GM19395 (cell line): ENCODE measurements at regions not wholly inside any gene's neighbourhood (a gene's known extent, or its start where the extent isn't known, plus 50 kb on each side); places are given as distances from the start of the nearest gene placed in this dataset.

ENCODE experiments used
- ATAC-seq: cut with Tn5 transposase; IDR thresholded peaks from one replicate; pipeline ENCODE4 v1.9.1; 2021; ENCODE audit warnings: mild to moderate bottlenecking, moderate library complexity; ENCODE audit not compliant: unreplicated experiment

- no peak for ATAC-seq
Measured at GRCh38 chr12:28104903-28105864, 85.1 kb upstream of the CCDC91 start.

DNA sequence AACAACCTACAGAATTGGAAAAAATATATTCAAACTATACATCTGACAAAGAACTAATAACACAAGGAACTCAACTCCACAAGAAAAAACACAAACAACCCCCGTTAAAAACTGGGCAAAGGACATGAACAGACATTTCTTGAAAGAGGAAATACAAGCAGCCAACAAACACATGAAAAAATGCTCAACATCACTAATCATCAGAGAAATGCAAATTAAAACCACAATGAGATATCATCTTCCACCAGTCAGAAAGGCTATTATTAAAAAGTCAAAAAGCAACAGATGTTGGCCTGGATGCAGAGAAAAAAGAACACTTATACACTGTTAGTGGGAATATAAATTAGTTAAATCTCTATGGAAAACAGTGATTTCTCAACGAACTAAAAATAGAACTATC lies 82.6 kb upstream of the CCDC91 start:
- ATAC-seq, result no peak

DNA sequence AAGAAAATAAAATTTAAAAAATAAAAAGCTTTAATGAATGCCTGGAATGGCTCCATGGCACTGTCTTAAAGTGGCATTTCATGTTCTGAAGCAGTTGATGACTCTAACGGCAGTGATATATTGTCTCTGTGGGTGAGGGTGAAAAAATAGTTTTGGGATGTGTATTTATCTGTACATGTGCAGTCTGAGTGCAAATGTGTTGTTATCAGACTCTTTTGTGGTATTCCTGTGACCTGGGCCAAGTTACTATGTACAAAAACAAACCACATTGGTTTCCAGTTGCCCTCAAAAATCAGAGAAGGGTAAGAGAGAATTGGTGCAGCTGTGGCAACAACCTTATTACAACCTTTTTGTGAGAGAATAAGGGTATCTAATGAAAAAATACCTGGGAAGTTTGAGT lies 81.7 kb upstream of the CCDC91 start:
- no peak for ATAC-seq

DNA sequence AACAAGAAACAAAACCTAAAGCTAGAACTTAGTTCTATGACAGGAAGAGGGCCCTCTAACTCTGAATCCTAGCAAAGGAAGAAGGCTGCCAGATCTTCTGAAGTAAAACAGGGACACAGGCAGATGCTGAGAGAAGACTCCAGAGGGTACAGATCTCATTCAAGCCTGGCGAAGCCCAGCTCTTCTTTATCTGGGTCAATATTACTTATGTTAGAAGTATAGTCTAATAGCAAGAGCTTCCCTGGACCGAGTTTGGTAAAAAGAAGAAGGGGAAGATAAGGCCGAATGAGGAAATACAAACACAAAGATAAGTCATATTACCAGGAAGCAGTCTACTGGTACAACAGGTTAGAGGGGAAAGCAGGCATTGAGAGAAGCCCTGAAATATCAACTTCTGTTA lies 79.9 kb upstream of the CCDC91 start:
- ATAC-seq, result no peak

DNA sequence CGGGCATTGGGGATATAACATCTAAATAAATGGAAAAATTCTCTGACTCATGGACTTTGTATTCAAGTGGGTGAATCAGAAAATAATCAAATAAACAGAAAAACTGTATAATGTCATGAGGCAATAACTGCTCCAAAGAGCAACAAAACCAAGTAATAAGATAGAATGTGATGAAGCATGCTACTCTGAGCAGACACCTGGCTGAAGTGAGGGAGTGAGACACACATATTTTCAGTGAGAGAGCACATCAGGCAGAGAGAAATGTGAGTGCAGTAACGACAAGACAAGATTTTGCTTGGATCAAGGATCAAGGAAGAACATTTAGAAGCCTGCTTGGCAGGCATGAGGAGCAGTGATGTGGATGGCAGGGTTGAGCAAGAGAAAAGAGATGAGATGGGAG lies 75.8 kb upstream of the CCDC91 start:
- ATAC-seq, result no peak

- no peak for ATAC-seq
Measured at GRCh38 chr12:28121433-28121832, 68.8 kb upstream of the CCDC91 start.

GRCh38 chr12:28121899-28122655 lies 68.2 kb upstream of the CCDC91 start:
- ATAC-seq, result no peak

GRCh38 chr12:28122756-28123155 lies 67.5 kb upstream of the CCDC91 start:
- ATAC-seq, result no peak

DNA sequence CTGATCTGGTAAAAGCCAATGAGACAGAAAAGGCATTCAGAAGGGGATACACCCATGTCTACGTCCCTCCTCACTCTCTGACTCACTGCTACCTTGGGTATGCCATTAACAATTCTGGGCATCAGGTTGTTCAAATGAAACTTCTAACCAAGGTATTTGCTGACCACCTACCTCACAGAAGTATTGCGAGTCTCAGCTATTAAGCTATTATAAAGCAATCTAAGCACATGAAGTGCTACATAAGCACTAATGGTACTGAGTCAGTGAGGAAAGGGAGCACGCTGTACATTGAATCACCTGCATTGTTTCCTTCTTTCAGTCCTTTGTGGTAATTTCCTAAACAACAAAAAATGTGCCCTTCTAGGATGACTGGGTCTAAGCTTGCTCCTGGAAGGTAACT lies 62.8 kb upstream of the CCDC91 start:
- no peak for ATAC-seq

DNA sequence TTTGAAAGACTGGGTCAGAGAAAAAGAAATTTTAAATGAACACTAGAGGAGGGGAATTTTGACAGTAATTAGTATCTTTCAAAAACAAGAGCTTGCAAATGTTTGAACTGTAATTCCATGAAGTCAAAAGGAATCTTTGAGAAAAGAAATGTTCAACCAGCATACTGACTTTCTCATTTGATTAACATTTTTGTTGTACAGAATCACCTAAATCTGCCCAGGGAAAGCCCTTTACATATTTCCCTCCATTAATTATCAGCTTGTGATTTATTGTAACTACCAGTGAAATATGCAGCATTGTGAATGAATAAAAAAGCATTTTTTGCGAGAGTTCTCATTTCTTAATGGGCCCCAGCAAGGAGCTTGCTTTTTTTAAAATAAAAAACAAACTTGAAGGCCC lies 61.2 kb upstream of the CCDC91 start:
- no peak for ATAC-seq

GRCh38 chr12:28130234-28130624 lies 60.0 kb upstream of the CCDC91 start:
- no peak for ATAC-seq

DNA sequence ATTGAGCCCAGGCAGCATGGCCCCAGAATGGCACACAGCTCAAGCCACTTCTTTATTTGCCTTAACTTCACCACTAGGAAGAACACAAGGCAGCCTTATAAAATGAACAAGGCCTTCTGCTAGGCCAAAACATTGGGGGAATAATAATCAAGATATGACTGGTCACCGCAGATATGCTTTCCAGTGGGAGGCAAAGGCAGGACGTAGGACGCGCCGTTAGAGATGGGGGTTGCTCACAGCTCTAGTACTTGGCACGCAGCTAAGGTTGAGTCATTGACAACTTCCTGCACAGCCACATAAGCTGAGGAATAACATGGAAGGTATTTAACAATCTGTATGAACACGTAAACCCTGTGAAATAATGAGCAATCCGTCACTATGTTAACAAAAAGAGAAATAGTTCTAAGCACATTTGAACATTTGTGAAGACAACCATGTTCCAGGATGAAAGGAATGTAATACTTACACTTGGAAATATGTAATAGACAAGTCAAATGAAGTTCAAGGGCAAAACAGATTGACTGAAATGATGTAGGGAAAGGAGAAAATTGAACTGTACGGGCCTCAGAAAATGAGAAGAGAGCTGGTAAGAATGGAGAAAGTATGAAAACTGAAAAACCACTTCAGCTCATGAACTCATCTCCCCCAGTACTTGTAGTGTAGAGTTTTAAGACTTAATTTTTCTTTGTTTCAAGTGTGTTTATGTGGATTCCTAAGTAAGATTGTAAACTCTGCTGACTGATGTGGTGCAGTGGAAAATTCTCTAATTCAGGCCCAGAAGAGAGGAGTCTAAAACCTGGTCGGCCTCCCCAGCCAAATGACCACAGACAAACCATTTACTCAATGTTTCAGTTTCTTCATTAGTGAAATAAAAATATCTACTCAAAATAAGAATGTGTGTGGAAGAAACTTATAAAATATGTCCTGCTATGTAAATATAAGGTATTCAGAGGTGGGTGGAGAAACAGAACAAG lies 59.3 kb upstream of the CCDC91 start:
- ATAC-seq, result no peak

GRCh38 chr12:28132398-28132797 lies 57.9 kb upstream of the CCDC91 start:
- no peak for ATAC-seq

GRCh38 chr12:28135801-28136439 lies 54.3 kb upstream of the CCDC91 start:
- no peak for ATAC-seq

DNA sequence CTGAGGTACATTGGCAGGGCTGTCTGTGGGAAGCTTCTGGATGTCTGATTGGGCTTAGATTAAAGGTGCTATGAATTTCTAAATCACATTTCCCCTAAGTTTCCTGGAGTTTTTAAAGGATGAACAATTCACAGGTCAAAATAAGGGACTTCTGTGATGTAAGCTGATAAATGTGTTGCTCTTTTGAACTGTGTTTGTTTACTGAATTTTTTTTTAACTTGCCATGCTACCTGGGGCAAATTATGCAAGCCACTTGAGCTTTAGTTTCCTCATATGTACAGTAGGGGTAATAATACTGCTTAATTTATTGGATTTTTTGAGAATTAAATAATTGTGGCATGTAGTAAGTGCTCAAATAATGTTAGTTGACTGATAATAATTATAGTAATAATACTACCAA lies 52.8 kb upstream of the CCDC91 start:
- ATAC-seq, result no peak

GRCh38 chr12:28140404-28140803 lies 49.9 kb upstream of the CCDC91 start:
- no peak for ATAC-seq
